HG03064 (cell line): ENCODE measurements at regions not wholly inside any gene's neighbourhood (a gene's known extent, or its start where the extent isn't known, plus 50 kb on each side); places are given as distances from the start of the nearest gene placed in this dataset.

ENCODE experiments used
- ATAC-seq: cut with Tn5 transposase; IDR thresholded peaks from one replicate; pipeline ENCODE4 v1.9.1; 2021; ENCODE audit warnings: low read depth; ENCODE audit not compliant: unreplicated experiment

DNA sequence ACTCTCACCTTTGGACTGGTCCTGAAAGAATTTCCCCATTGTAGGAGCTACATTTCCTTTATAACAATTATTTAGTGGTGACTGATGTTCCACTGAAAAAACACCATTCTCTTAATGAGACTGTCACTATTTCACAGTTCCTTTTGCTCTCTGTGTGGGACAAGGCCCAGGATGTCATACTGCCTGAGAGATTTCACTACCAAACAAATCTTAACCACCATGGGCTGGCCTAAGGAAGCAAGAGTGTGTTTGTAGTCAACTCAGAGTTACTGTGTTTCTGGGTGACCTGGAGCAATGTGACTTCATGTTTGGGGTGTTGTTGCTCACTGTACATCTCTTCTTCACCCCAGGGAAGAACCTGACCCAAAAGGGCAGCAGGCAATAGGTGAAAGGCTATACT is 50.1 kb upstream of the ZNF608 start:
- no peak for ATAC-seq

DNA sequence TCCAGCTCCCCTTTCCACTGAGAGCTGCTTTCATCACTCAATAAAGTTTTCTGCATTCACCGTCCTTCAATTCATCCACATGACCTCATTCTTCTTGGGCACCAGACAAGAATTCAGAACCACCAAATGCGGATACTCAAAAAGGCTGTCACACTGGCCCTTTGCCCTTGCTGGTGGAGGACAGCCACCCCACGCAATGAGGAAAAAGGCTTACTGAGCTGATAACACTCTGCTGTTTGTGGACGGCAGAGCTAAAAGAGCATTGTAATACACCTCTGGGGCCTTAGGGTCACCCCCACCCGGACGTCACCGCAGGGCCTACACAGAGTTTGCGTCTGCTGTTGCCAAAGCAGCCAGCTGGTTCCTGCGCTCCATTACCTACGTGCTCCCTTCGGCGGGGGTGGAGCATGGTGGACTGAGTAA is 51.2 kb upstream of the ZNF608 start:
- no peak for ATAC-seq

DNA sequence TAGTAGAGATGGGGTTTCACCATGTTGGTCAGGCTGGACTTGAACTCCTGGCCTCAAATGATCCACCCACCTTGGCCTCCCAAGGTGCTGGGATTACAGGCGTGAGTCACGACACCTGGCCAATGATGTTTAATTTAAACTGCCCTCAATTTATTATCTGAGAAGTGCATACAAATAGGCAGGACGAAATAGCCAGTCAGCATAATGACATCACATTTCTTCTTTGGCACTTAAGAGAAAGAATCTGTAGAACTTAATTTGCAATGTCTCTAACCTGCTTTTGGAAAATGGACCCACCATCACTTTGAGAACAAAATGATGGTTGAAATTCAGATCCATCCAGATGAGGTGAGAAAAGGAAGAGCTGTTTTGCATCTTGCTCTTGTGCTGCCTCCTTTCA is 52.5 kb upstream of the ZNF608 start:
- no peak for ATAC-seq

DNA sequence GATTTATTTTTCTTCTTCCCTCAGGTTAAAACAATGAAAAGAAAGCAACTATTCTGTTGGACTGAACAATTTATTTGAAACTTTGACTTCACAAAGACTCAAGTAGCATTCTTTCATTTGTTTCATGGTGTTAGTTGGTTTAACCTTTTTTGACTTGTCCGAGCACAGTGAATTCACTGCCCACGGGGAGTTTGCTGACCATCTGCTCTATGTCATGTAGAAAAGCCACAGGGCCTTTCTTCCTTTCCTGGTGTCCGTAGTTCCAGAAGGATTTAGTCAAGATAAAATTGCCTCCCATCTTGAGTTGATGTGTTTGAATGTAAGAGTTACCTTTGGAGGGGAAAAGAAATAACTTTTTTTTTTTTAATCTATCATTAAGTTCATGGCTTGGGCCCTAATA is 55.1 kb upstream of the ZNF608 start:
- no peak for ATAC-seq

DNA sequence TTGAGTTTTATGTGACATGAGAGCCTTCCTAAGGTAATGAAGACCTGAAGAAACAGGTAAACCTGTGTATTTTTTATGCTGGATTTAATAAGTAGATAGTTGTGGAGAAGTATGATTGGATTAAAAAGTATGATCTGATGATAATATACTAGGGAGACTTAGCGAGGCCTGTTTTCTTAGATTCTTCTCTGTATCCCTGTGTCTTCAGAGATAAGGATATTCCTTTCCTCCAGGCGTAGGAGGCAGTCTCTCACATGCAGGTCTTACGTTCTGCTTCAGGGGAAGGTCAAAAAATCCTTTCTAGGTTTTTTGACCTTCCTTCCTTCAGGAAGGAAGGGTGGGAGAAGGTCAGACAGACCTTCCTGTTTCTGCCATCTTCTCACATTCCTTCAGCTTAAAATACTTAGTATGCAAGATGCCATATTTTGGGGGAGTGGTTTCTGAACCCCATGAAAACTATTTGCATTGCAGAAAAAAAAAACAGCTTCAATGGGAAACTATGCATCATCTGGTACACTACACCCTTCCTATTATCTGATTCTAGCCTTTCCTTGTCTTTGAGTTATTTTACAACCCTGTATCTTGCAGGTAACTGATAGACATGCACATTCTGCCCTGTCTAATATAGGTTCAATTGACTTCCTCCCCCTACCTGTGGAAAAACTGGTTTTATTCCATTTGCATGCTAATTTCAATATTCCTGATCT is 57.3 kb upstream of the ZNF608 start:
- no peak for ATAC-seq

DNA sequence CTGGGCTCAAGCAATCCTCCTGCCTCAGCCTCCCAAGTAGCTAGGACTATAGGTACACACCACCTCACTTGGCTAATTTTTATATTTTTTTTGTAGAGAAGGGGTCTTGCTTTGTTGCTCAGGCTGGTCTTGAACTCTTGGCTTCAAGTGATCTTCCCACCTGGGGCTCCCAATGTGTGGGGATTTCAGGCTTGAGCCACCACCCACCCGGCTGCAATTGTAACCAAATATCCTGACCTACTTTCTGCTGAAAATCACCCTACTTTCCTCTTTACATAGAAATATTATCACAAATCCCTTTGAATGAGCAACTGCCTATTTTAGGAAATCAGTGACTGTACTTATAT is 59.6 kb upstream of the ZNF608 start:
- no peak for ATAC-seq

DNA sequence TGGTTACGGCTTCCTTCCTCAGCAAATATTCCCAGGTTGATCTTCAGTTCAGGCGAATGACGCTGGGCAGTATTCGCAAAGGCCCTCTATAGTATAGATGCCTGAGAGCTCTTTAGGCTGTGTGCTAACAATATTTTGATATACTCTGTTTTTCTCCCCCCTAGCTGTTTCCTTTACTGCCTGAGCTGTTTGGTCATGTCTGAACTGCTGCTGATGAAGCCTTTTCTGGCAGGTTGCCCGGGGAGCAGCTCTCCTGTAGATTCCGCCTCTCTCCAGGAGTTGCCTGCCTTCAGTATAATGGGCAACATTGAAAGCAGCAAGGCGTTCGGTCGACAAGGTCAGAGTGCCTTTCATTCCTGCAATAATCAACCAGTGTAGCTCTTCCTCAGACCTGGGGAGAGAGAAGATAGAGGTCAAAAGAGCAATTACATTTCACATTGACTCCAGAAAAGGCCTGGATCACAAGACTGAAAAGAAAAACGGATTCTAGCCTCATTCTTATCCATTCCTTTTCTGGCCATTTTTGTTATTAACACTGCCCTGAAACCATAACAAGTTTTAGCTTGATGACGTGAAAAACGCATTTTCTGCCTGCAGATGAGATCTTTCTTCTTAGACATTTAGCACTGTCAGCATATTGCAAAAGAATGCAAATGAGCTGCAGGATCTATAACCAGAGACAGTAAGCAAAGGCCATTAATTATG is 60.1 kb upstream of the ZNF608 start:
- ATAC-seq, result no peak

DNA sequence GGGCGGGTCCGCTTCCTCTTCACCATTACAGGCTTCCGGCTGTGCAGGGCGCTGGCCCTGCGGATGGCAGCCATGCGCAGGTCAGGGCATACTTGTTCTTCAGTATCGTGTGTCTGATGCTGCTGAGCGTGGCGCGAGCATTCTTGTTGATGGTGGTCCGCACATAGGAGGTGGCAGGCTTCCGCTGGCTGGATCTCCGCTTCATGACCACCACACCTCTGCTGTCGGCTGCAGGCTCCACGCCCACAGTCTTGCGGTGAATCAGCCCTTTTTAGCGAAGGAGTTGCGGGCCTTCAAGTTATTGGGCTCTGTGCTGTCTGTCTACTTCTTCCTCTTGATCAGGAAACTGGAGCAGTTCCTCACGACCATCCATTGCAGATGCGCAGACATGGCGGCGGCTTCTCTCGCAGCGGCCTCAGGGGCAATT is 62.4 kb upstream of the ZNF608 start:
- ATAC-seq, result no peak

DNA sequence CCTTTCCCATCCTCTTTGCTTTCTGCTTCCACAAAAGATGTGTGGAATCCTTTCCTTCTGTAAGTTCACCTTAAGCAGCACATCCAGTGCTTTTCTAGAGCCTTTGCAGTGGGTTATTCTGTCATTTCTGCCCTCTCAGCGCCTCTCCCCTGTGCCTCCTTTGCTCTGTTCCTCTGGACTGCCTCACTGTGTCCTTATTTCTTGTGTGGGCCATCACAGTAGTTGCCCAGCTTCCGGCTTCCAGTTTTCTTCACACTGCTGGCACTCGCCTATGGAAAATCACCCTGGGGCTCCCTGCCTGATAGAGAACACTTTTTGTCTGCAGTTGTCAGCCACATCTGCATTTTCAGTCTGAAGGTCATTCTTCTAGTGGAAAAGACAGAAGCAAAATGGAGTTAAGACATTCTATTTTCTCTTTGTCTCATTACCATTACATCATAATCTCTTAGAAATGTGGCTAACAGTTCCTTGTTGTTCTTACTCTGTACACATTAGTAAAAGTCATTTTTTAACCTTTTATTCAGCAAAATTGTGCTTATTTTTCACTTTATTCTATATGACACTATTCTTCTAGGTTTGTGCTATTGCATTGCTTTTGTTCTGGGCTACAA is 64.1 kb upstream of the ZNF608 start:
- ATAC-seq, result no peak

DNA sequence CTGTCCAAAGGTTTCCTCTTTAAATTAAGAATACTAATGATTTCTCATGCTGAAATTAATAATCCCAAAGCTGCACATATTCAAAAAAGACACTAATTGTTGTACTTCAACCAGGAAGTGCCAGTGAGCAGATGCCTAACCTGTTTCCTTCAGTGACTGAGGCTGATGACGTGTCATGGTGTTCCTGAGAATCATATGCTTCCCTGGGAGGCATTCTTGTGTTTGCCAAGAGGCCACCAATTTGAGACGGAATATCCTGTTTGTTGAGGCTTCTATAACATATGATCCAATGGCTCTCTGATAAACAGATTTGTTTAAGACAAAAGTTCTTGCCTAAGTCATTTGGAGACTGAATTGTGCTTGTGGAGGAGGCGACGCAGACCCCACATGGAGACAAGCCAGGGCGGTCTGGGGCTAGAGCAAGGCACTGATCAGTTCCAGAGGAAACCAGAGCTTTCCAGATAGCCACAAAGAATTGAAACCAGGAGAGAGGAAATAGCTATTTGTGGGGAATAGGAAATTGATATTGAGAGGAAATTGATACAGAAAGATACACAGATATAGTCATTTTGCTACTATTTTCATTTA is 66.4 kb upstream of the ZNF608 start:
- no peak for ATAC-seq

DNA sequence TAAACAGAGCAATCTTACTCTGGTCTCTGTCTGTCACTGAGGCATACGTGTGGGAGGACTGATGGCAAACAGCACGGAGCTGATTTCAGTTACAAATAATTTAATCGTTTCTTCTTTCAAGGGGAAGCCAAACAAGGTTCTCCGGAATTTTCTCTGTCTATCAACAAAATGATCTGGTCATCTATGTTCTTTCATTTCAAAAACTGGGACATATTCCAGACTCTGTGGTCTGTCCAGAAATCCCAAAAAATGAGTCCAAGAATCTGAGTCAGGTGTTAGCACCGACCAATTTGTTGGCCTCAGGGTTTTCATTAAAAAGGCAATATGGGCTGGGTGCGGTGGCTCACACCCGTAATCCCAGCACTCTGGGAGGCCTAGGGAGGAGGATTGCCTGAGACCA is 69.9 kb upstream of the ZNF608 start:
- no peak for ATAC-seq

DNA sequence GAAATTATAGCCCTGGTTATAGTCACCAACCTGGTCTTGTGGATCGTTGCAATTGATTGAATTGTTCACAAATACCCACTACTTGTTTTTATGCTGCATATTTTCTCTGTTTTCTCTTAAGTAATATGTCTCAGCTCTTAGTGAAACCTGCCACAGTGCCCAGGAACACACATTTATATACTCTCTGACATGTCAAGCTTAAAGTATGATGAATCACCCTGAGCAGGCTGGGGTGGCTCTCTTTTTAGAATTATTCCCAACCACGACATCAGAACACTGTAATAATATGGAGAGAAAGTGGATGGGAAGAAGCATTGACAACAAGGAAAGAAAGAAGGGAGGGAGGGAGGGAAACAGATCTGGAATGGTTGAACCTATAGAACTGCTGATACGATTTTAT is 72.8 kb upstream of the ZNF608 start:
- ATAC-seq, result no peak

DNA sequence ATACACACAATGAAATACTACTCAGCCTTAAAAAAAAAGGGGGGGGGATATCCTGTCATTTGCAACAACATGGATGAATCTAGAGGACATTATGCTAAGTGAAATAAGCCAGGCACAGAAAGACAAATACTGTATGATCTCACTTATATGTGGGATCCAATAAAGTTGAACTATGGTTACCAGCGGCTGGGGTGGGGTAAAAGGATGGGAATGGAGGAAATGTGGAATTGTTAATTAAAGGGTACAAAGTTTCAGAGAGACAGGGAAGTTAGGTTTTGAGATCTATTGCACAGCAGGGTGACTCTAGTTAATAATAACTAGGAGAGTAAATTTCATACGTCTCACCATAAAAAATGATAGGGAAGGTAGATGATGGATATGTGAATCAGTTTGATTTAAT is 76.2 kb upstream of the ZNF608 start:
- ATAC-seq, result no peak

DNA sequence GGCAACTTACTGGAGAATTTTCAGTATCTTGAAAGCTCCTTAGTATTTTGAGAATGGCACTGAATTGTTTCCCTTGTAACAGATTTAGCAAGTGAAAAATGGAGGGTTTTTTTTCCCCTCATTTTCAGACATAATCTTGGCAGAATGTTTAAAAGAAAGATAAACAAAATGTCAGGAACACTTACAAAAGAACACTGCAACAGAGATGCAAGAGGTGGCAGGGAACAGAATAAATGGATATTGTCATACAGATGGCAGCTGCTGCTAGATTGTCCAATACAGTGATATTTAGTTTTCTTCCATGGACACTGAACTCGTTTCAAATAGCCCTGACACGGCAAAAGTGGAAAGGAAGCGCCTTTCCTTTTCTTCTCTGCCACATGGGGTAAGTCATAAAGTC is 76.9 kb upstream of the ZNF608 start:
- no peak for ATAC-seq

DNA sequence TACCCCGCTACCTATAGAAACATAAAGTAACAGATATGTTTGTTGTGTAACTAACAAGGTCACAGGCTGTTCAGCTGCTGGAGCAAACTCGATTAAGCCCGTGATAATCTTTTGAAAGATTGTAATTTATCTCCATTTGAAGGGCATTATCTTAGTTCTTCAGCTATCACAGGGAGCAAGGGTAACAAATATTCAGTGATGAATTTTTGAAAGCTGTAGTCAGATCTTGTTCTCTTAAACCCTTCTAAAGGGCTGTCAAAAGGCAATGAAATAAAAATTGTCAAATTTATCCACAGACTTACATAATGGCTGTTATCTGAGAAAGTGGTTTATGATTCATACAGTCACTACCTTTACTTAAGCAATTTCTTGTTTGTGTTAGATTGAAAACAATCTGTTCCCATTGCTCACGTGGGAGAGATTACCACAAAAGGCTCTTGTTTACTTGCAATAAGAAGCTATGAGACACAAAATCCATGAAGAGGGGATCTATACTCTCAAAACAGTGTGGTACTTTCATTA is 78.3 kb upstream of the ZNF608 start:
- no peak for ATAC-seq

DNA sequence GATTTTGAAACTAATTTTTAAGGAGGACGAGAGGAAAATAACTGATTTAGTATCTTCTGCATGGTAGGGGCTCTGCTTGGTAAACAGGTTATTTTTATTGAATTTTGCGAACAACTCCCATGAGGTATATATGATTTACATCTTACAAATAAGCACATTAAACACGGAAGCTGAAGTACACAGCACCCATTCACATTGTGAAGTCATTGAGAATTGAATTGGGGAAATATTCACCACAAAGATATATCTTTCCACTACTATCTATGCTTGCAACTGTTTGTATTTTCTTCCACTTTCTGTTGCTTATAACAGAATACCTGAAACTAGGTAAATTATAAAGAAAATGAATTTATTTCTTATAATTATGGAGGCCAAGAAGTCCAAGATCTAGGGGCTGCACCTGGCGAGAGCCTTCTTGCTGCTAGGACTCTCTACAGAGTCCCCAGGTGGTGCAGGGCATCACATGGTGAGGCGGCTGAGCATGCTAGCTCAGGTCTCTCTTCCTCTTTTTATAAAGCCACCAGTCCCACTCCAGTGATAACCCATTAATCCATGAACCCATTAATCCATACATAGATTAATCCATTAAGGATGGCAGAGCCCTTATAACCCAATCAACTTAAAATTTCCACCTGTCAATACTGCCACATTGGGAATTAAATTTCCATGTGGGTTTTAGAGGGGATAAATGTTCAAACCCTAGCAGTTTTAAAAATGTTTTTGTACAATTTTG is 79.0 kb upstream of the ZNF608 start:
- peak; percentile 85 for ATAC-seq

DNA sequence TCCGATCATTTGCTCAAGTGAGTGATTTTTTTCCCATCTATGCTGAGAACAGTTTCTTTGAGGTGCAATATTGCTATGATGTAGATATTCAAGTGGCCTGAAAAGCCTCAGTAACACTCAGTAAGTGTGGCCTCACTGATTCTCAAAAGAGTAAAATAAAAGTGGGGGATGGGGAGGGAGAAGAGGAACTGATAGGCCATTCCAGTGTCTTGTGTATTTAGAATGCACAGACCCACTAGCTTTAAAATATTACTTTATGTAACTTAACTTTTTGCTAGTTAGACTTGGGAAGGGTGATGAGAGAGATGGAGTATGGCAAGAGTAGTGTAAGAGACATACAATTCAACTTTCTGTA is 79.5 kb upstream of the ZNF608 start:
- peak; percentile 12 for ATAC-seq

DNA sequence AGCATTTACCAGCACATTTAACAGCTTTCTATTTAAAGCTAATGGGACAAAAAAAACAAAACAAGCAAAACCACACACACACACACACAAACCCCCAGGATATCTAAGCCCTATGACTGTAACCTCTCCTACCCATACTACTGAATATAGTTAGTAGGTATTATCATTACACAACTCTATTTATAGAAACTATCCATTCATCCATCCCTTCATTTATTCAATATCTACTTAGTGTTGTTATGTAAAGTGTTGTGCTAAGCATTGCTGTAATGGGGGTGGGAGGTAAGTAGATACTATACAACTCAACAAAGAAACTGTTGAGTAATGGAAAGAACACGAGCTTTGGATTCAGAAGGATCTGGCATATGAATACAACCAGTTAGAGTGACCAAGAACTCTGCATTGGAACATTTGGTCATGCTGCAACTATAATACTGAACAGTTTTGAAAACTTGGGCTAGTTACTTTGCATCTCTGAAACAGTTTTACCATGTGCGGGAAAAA is 82.3 kb upstream of the ZNF608 start:
- no peak for ATAC-seq

DNA sequence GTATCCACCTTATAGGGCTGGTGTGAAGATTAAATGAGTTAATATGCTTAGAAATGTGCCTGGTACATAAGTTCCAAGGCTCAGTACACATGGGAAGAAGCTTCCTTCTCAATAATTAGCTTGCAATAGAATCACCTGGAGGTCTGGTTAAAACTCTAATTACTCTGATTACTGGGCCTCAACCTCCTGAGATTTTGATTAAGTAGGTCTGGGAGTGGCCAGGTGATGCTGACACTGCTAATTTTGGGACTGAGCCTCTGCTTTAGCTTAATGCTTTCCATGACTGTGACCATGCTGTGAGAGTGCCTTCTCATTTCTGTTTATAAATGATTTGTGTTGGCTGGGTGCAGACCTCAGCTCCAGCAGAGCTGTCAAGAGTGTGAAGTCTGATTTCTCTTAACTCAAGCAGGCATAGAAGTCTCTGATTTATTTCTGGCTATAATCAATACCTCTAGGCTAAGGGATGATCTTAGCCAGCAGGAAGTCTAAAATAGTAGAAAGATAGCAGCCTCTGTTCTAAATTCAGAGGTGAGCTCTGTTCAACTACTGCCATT is 85.3 kb upstream of the ZNF608 start:
- no peak for ATAC-seq

DNA sequence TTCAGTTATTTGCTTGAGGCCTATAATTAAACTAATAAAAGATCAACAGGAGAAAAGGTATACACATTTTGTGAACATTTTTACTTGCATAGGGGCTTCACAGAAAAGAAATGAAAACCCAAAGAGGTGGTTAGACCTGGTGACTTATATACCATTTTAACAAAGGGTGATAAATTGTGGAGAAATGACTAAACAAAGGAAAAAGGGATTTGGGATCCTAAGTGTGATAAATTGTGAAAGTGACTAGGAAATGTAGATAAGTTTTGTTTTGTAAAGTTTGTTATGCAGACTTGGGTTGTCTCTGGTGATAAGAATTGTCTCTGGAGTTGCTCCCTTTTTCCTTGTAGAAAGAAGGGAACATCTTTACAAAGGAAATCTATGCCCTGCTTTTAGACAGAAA is 86.1 kb upstream of the ZNF608 start:
- no peak for ATAC-seq
